Loucy (cell line): ENCODE measurements at regions not wholly inside any gene's neighbourhood (a gene's known extent, or its start where the extent isn't known, plus 50 kb on each side); places are given as distances from the start of the nearest gene placed in this dataset.

ENCODE experiments used
- H2AFZ ChIP-seq: fragments of 200-600 bp; sonication (generic); 2 replicates; pipeline ENCODE4 v1.6.0; 2016; ENCODE audit warnings: antibody characterized with exemption, mild to moderate bottlenecking, low read length, moderate library complexity
- H3F3A ChIP-seq: fragments of 200-600 bp; 2 replicates; pipeline ENCODE4 v1.6.0; 2016; ENCODE audit warnings: antibody characterized with exemption, low read depth, mild to moderate bottlenecking
- H3K27me3 ChIP-seq: fragments of 200-600 bp; sonication (generic); 2 replicates; pipeline ENCODE4 v1.6.1; 2014; ENCODE audit warnings: low read length, mild to moderate bottlenecking; ENCODE audit not compliant: insufficient read depth, poor library complexity, severe bottlenecking
- H3K36me3 ChIP-seq: fragments of 200-600 bp; sonication (generic); 2 replicates; pipeline ENCODE4 v1.6.1; 2016; ENCODE audit warnings: low read length; ENCODE audit not compliant: insufficient read depth
- H3K4me1 ChIP-seq: fragments of 200-600 bp; sonication (generic); 2 replicates; pipeline ENCODE4 v1.5.1; 2014; ENCODE audit warnings: low read length, mild to moderate bottlenecking; ENCODE audit not compliant: insufficient read depth, poor library complexity, severe bottlenecking
- H3K4me2 ChIP-seq: fragments of 200-600 bp; sonication (generic); 2 replicates; pipeline ENCODE4 v1.6.0; 2014; ENCODE audit warnings: antibody characterized with exemption, low read length, low read depth, mild to moderate bottlenecking; ENCODE audit not compliant: poor library complexity, severe bottlenecking
- H3K4me3 ChIP-seq: fragments of 200-600 bp; sonication (generic); 2 replicates; pipeline ENCODE4 v1.5.1; 2014; ENCODE audit warnings: low read length, mild to moderate bottlenecking, mixed read lengths; ENCODE audit not compliant: poor library complexity, severe bottlenecking
- H3K79me2 ChIP-seq: fragments of 200-600 bp; sonication (generic); 2 replicates; pipeline ENCODE4 v1.6.1; 2014; ENCODE audit warnings: low read length; ENCODE audit not compliant: insufficient read depth
- H3K9ac ChIP-seq: fragments of 200-600 bp; sonication (generic); 2 replicates; pipeline ENCODE4 v1.6.0; 2014; ENCODE audit warnings: mild to moderate bottlenecking, low read depth, low read length, moderate library complexity; ENCODE audit not compliant: poor library complexity, severe bottlenecking
- H3K9me2 ChIP-seq: fragments of 200-600 bp; sonication (generic); replicated peaks from 2 replicates; pipeline ENCODE4 v1.6.1; 2016; ENCODE audit warnings: low read depth, low read length, mixed read lengths
- H3K9me3 ChIP-seq: fragments of 200-600 bp; sonication (generic); 2 replicates; pipeline ENCODE4 v1.6.1; 2014; ENCODE audit warnings: mild to moderate bottlenecking, antibody characterized with exemption, low read length, low read depth; ENCODE audit not compliant: insufficient read depth
- H4K20me1 ChIP-seq: fragments of 200-600 bp; sonication (generic); 2 replicates; pipeline ENCODE4 v1.6.0; 2014; ENCODE audit warnings: antibody characterized with exemption, low read length, mild to moderate bottlenecking; ENCODE audit not compliant: insufficient read depth, poor library complexity, severe bottlenecking
- EZH2phosphoT487 ChIP-seq: fragments of 200-600 bp; IDR thresholded peaks from 2 replicates; pipeline ENCODE4 v1.6.1; 2018; ENCODE audit warnings: antibody characterized with exemption, mild to moderate bottlenecking, moderate library complexity, borderline replicate concordance
- TF ChIP-seq, protein P1 (sequence below): fragments of 200-600 bp; sonication (generic); conservative IDR thresholded peaks from 2 replicates; pipeline ENCODE4 v1.5.1; 2014; ENCODE audit warnings: mild to moderate bottlenecking, antibody characterized with exemption, low read length

DNA sequence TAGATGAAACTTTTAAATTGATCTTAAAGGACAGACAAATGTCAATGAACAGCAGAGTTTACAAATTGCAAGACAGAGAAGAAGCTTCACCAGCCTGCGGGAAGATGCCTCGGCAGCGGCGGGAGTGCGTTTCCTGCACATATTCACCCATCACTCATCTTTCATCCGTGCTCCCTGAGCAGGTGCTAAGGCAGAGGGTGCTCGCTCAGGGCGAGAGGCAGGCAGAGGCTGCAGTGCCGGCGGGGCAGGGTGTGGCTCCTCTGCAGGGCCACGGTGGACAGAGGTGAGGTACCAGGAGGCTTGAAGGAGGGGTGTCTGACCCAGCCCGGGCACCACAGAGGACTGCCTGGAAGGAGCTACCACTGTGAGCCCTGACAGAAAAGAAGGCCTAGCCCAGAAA, 155.2 kb upstream of the PPP2R2D start:
- Histone ChIP-seq H3K27me3 (no peaks in the 10 kb centered on the region), H3K79me2 (no peaks in the 10 kb centered on the region), H3K9me3 (no peaks in the 10 kb centered on the region), H3F3A (no peaks in the 10 kb centered on the region), H3K4me2 (no peak overlapping the region), H3K36me3 (no peaks in the 10 kb centered on the region), H3K9me2 (no peaks in the 10 kb centered on the region), H3K9ac (no peak overlapping the region), H2AFZ (no peak overlapping the region), H3K4me3 (no peak overlapping the region), H3K4me1 (peaks cover 5% of the 10 kb centered on the region), H4K20me1 (no peaks in the 10 kb centered on the region)
- TF ChIP-seq, protein P1, sequence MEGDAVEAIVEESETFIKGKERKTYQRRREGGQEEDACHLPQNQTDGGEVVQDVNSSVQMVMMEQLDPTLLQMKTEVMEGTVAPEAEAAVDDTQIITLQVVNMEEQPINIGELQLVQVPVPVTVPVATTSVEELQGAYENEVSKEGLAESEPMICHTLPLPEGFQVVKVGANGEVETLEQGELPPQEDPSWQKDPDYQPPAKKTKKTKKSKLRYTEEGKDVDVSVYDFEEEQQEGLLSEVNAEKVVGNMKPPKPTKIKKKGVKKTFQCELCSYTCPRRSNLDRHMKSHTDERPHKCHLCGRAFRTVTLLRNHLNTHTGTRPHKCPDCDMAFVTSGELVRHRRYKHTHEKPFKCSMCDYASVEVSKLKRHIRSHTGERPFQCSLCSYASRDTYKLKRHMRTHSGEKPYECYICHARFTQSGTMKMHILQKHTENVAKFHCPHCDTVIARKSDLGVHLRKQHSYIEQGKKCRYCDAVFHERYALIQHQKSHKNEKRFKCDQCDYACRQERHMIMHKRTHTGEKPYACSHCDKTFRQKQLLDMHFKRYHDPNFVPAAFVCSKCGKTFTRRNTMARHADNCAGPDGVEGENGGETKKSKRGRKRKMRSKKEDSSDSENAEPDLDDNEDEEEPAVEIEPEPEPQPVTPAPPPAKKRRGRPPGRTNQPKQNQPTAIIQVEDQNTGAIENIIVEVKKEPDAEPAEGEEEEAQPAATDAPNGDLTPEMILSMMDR: no peak
- TF ChIP-seq EZH2phosphoT487: no peak

DNA sequence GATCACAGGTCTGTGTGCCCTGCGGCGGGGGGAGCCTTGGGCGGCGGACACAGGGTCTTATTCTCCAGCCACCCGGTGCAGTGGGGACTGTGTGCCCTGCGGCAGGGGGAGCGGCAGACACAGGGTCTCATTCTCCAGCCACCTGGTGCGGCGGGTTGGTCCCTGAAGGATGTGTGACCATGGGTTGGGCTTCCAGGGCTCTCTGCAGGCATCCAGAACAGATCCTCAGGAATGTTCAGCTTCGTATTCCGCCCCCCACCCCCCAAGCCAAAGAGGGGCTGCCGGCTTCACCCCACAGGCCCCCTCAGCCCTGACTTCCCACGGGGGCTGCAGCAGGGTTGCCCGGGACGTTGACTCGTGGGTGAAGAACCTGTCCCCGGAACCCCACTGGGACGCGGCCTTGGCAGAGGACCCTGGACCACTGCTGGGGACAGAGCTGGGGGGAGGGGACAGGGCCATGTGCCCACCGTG, 154.5 kb upstream of the PPP2R2D start:
- peaks cover 5% of the 10 kb centered on the region for H3K4me1 ChIP-seq
- no peak overlapping the region for H3K4me3 ChIP-seq
- TF ChIP-seq, protein P1: no peak
- no peak for TF ChIP-seq EZH2phosphoT487
- no peaks in the 10 kb centered on the region for H3K36me3 ChIP-seq
- H4K20me1 ChIP-seq: no peaks in the 10 kb centered on the region
- H3F3A ChIP-seq: no peaks in the 10 kb centered on the region
- no peaks in the 10 kb centered on the region for H3K79me2 ChIP-seq
- H3K9ac ChIP-seq: no peak overlapping the region
- H2AFZ ChIP-seq: no peak overlapping the region
- H3K27me3 ChIP-seq: no peaks in the 10 kb centered on the region
- no peaks in the 10 kb centered on the region for H3K9me2 ChIP-seq
- no peaks in the 10 kb centered on the region for H3K9me3 ChIP-seq
- no peak overlapping the region for H3K4me2 ChIP-seq

DNA sequence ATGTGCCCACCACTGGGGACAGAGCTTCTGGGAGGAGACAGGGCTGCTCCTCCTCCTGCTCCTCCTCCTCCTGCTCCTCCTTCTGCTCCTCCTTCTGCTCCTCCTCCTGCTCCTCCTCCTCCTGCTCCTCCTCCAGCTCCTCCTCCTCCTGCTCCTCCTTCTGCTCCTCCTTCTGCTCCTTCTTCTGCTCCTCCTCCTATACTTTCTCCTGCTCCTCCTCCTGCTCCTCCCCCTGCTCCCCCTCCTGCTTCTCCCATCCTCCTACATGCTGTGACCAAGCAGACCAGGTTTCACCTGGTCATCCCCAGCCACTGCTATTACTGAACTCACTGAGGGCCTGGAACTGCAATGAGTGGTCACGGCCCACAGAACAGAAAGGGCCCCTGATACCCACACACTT, 154.0 kb upstream of the PPP2R2D start:
- Histone ChIP-seq H3K4me1 (peaks cover 5% of the 10 kb centered on the region), H3K9me2 (no peaks in the 10 kb centered on the region), H3K27me3 (no peaks in the 10 kb centered on the region)

More for the DNA sequence above, 154.0 kb upstream of the PPP2R2D start:
- Histone ChIP-seq H3K9me3 (no peaks in the 10 kb centered on the region), H4K20me1 (no peaks in the 10 kb centered on the region), H3K79me2 (no peaks in the 10 kb centered on the region), H3F3A (no peaks in the 10 kb centered on the region), H3K36me3 (no peaks in the 10 kb centered on the region), H3K4me3 (no peak overlapping the region), H2AFZ (no peak overlapping the region), H3K4me2 (no peak overlapping the region), H3K9ac (no peak overlapping the region)
- TF ChIP-seq, protein P1: no peak
- no peak for TF ChIP-seq EZH2phosphoT487
